DOHH2 (cell line): ENCODE measurements at regions not wholly inside any gene's neighbourhood (a gene's known extent, or its start where the extent isn't known, plus 50 kb on each side); places are given as distances from the start of the nearest gene placed in this dataset.

Source experiments
- CTCF ChIP-seq: fragments of 200-600 bp; sonication (generic); IDR thresholded peaks from one replicate; pipeline ENCODE4 v1.5.1; 2014; ENCODE audit warnings: antibody characterized with exemption, mild to moderate bottlenecking, low read depth, low read length; ENCODE audit not compliant: poor library complexity, severe bottlenecking
- EZH2phosphoT487 ChIP-seq: fragments of 200-600 bp; sonication (generic); IDR thresholded peaks from 2 replicates; pipeline ENCODE4 v1.6.1; 2017; ENCODE audit warnings: borderline replicate concordance, mild to moderate bottlenecking, antibody characterized with exemption, low read length, moderate library complexity, mixed read lengths

GRCh38 chr1:163570071-163570470 lies 248.3 kb downstream of the NUF2 start:
- TF ChIP-seq CTCF (no peak), EZH2phosphoT487 (no peak)
